H1 (cell line): ENCODE measurements at regions not wholly inside any gene's neighbourhood (a gene's known extent, or its start where the extent isn't known, plus 50 kb on each side); places are given as distances from the start of the nearest gene placed in this dataset.

Source experiments
- CTCF ChIA-PET: fragments of 300-600 bp; sonication (Branson Sonifier 250); formaldehyde crosslinking; loops from one replicate; lab custom pipeline; 2021; ENCODE audit not compliant: partially characterized antibody; lab: Charles Lee
- POLR2A ChIA-PET: fragments of 300-600 bp; sonication (Branson Sonifier 250); formaldehyde crosslinking; loops from one replicate; lab custom pipeline; 2021; ENCODE audit warnings: inconsistent platforms; ENCODE audit not compliant: partially characterized antibody; lab: Charles Lee
- DNase-seq, 2 experiments: peaks; one replicate each; pipeline versions ENCODE4 v3.0.0 to v3.0.0-alpha.2; 2010 to 2022; ENCODE audit warnings: low spot score in 2 of 2, low read depth in 1 of 2, mixed read lengths in 1 of 2
- FAIRE-seq: peaks from 2 replicates; lab custom pipeline; 2011; peaks lifted over from hg19 to GRCh38; lab: Jason Lieb, UNC
- H2AFZ ChIP-seq: 2 replicates; pipeline ENCODE4 v1.8.1; 2012; ENCODE audit warnings: low read length, inconsistent platforms
- H2AK5ac ChIP-seq: 2 replicates; pipeline ENCODE4 v1.6.1; 2013; ENCODE audit warnings: low read depth, low read length
- H2BK120ac ChIP-seq: replicated peaks from 2 replicates; pipeline ENCODE3; 2013; ENCODE audit warnings: low read depth, low read length, inconsistent platforms
- H2BK12ac ChIP-seq: 2 replicates; pipeline ENCODE4 v1.6.1; 2013; ENCODE audit warnings: low read depth, low read length
- H2BK15ac ChIP-seq: 2 replicates; pipeline ENCODE4 v1.6.1; 2013; ENCODE audit warnings: low read length
- H2BK20ac ChIP-seq: 2 replicates; pipeline ENCODE4 v1.6.1; 2013; ENCODE audit warnings: low read length
- H2BK5ac ChIP-seq: 2 replicates; pipeline ENCODE4 v1.6.1; 2013; ENCODE audit warnings: low read depth, low read length
- H3K14ac ChIP-seq: 2 replicates; pipeline ENCODE4 v1.6.1; 2013; ENCODE audit warnings: inconsistent platforms; ENCODE audit not compliant: insufficient read length
- H3K18ac ChIP-seq: 2 replicates; pipeline ENCODE4 v1.6.1; 2013; ENCODE audit warnings: low read length; ENCODE audit errors: extremely low read depth
- H3K23ac ChIP-seq: 2 replicates; pipeline ENCODE4 v1.6.1; 2013; ENCODE audit warnings: inconsistent platforms; ENCODE audit not compliant: insufficient read length
- H3K23me2 ChIP-seq: 2 replicates; pipeline ENCODE4 v1.6.1; 2013; ENCODE audit warnings: low read depth, low read length
- H3K27ac ChIP-seq: 2 replicates; pipeline ENCODE4 v1.6.1; 2011; ENCODE audit warnings: low read depth, low read length, inconsistent platforms
- H3K27me3 ChIP-seq, 4 experiments: replicated peaks in 1 of 4; 1 replicate in 1 of 4; 2 replicates in 3 of 4; pipeline versions ENCODE4 v1.6.1 to v1.8.1; 2011 to 2013; ENCODE audit warnings: low read length in 3 of 4, mild to moderate bottlenecking in 3 of 4, inconsistent platforms in 2 of 4, mixed read lengths in 2 of 4, moderate library complexity in 1 of 4; ENCODE audit not compliant: control insufficient read depth in 3 of 4, insufficient read depth in 3 of 4; ENCODE audit errors: extremely low read depth in 1 of 4
- H3K36me3 ChIP-seq, 4 experiments: 2 replicates each; pipeline versions ENCODE4 v1.6.1 to v1.8.1; 2011 to 2013; ENCODE audit warnings: mild to moderate bottlenecking in 4 of 4, low read length in 3 of 4, moderate library complexity in 2 of 4, control low read depth in 1 of 4, inconsistent platforms in 1 of 4; ENCODE audit not compliant: insufficient read depth in 4 of 4, control insufficient read depth in 2 of 4
- H3K4ac ChIP-seq: replicated peaks from 2 replicates; pipeline ENCODE3; 2013; ENCODE audit warnings: low read length, low read depth, mixed read lengths, inconsistent platforms; ENCODE audit not compliant: insufficient read length
- H3K4me1 ChIP-seq, 4 experiments: replicated peaks in 1 of 4; 1 replicate in 1 of 4; 2 replicates in 3 of 4; pipeline versions ENCODE4 v1.6.1 to v1.8.1; 2011 to 2013; ENCODE audit warnings: low read length in 3 of 4, inconsistent platforms in 2 of 4, mixed read lengths in 1 of 4; ENCODE audit not compliant: insufficient read depth in 4 of 4, control insufficient read depth in 3 of 4
- H3K4me2 ChIP-seq, 2 experiments: 2 replicates each; pipeline versions ENCODE4 v1.6.1 to v1.8.1; 2011 to 2013; ENCODE audit warnings: low read depth in 2 of 2, low read length in 2 of 2, control low read depth in 1 of 2, inconsistent platforms in 1 of 2, mild to moderate bottlenecking in 1 of 2; ENCODE audit not compliant: insufficient read depth in 1 of 2
- H3K4me3 ChIP-seq, 4 experiments: fragments of 200-600, 300-600 bp in 1 of 4; sonication (generic), shearing (Covaris generic), sonication (Bioruptor Twin) in 1 of 4; 2 replicates each; pipeline versions ENCODE4 v1.5.1 to v1.8.1; 2011 to 2016; ENCODE audit warnings: low read length in 4 of 4, low read depth in 3 of 4, control low read depth in 2 of 4, inconsistent platforms in 2 of 4, mild to moderate bottlenecking in 2 of 4, mixed read lengths in 1 of 4, moderate library complexity in 1 of 4; ENCODE audit not compliant: insufficient read depth in 2 of 4; ENCODE audit errors: extremely low read depth in 1 of 4
- H3K56ac ChIP-seq: replicated peaks from 2 replicates; pipeline ENCODE3; 2013; ENCODE audit warnings: low read depth, mild to moderate bottlenecking, mixed read lengths, low read length, inconsistent platforms; ENCODE audit not compliant: insufficient read length
- H3K79me1 ChIP-seq: 2 replicates; pipeline ENCODE4 v1.6.1; 2013; ENCODE audit warnings: low read depth, low read length, control low read depth
- H3K79me2 ChIP-seq, 2 experiments: 2 replicates each; pipeline versions ENCODE4 v1.6.1 to v1.8.1; 2012 to 2013; ENCODE audit warnings: low read length in 2 of 2, mild to moderate bottlenecking in 2 of 2, inconsistent platforms in 1 of 2; ENCODE audit not compliant: insufficient read depth in 2 of 2, control insufficient read depth in 1 of 2
- H3K9ac ChIP-seq, 4 experiments: replicated peaks in 1 of 4; 1 replicate in 1 of 4; 2 replicates in 3 of 4; pipeline versions ENCODE4 v1.6.1 to v1.8.1; 2011 to 2013; ENCODE audit warnings: low read depth in 3 of 4, low read length in 3 of 4, control low read depth in 2 of 4, mild to moderate bottlenecking in 2 of 4, moderate library complexity in 2 of 4, inconsistent platforms in 1 of 4; ENCODE audit errors: extremely low read depth in 1 of 4
- H3K9me3 ChIP-seq, 2 experiments: 2 replicates each; pipeline versions ENCODE4 v1.6.1 to v1.8.1; 2012 to 2013; ENCODE audit warnings: mild to moderate bottlenecking in 2 of 2, moderate library complexity in 2 of 2, control low read depth in 1 of 2, inconsistent platforms in 1 of 2, low read depth in 1 of 2, low read length in 1 of 2, mixed read lengths in 1 of 2; ENCODE audit not compliant: insufficient read depth in 2 of 2
- H4K20me1 ChIP-seq, 2 experiments: replicated peaks in 1 of 2; 2 replicates each; pipeline versions ENCODE3 to v1.8.1; 2011 to 2013; ENCODE audit warnings: inconsistent platforms in 2 of 2, low read length in 2 of 2, mild to moderate bottlenecking in 1 of 2; ENCODE audit not compliant: insufficient read depth in 2 of 2, control insufficient read depth in 1 of 2
- H4K5ac ChIP-seq: 2 replicates; pipeline ENCODE4 v1.6.1; 2013; ENCODE audit warnings: low read length, low read depth, mixed read lengths, inconsistent platforms; ENCODE audit not compliant: insufficient read length
- H4K8ac ChIP-seq: 2 replicates; pipeline ENCODE4 v1.8.0; 2013; ENCODE audit warnings: mild to moderate bottlenecking, moderate library complexity, low read length, inconsistent platforms; ENCODE audit not compliant: insufficient read depth; ENCODE audit errors: extremely low read depth
- H4K91ac ChIP-seq: replicated peaks from 2 replicates; pipeline ENCODE3; 2013; ENCODE audit warnings: low read length, mixed read lengths, inconsistent platforms; ENCODE audit not compliant: insufficient read length
- CHD1 ChIP-seq: IDR thresholded peaks from 2 replicates; pipeline ENCODE4 v1.6.1; 2012; ENCODE audit warnings: low read depth, low read length, improper control_type of control experiment
- E2F6 ChIP-seq: IDR thresholded peaks from 2 replicates; pipeline ENCODE4 v1.6.1; 2012; ENCODE audit warnings: inconsistent platforms
- GTF2F1 ChIP-seq: IDR thresholded peaks from 2 replicates; pipeline ENCODE4 v1.6.1; 2012; ENCODE audit warnings: low read depth, low read length, improper control_type of control experiment, borderline replicate concordance
- HDAC2 ChIP-seq, 2 experiments: fragments of 300-600 bp in 1 of 2; sonication (generic) in 1 of 2; IDR thresholded peaks; 2 replicates each; pipeline ENCODE4 v1.6.1; 2011 to 2012; ENCODE audit warnings: low read depth in 2 of 2, low read length in 2 of 2, mild to moderate bottlenecking in 2 of 2, moderate library complexity in 2 of 2, borderline replicate concordance in 1 of 2, inconsistent platforms in 1 of 2
- KDM5A ChIP-seq: fragments of 200-600 bp; IDR thresholded peaks from 2 replicates; pipeline ENCODE4 v1.7.1; 2012; ENCODE audit warnings: mild to moderate bottlenecking, low read length, inconsistent platforms, mixed read lengths
- POLR2AphosphoS5 ChIP-seq: IDR thresholded peaks from 2 replicates; pipeline ENCODE4 v1.6.1; 2011; ENCODE audit warnings: low read depth, low read length
- POU5F1 ChIP-seq: IDR thresholded peaks from 2 replicates; pipeline ENCODE4 v1.6.1; 2011; ENCODE audit warnings: low read depth, mild to moderate bottlenecking, low read length, moderate library complexity
- RFX5 ChIP-seq: IDR thresholded peaks from 2 replicates; pipeline ENCODE4 v1.6.1; 2011; ENCODE audit warnings: low read depth, low read length, improper control_type of control experiment, borderline replicate concordance
- SIX5 ChIP-seq: IDR thresholded peaks from 2 replicates; pipeline ENCODE4 v1.6.1; 2011; ENCODE audit warnings: mild to moderate bottlenecking, low read depth, low read length
- SRF ChIP-seq: IDR thresholded peaks from 2 replicates; pipeline ENCODE4 v1.6.1; 2011; ENCODE audit warnings: mild to moderate bottlenecking, low read depth, low read length, moderate library complexity
- TEAD4 ChIP-seq: IDR thresholded peaks from 2 replicates; pipeline ENCODE4 v1.6.1; 2012; ENCODE audit warnings: low read depth, low read length, inconsistent platforms, mixed read lengths
- YY1 ChIP-seq: IDR thresholded peaks from 2 replicates; pipeline ENCODE4 v1.6.1; 2011; ENCODE audit warnings: low read depth, mild to moderate bottlenecking, low read length
- WGBS, 2 experiments: shearing (Covaris generic) in 1 of 2; methylation state at CpG; one replicate each; pipeline versions ENCODE4 v1.1.6 to v1.1.7; 2013 to 2015; ENCODE audit warnings: low lambda C conversion rate in 2 of 2, mixed read lengths in 2 of 2, inconsistent platforms in 1 of 2, low coverage in 1 of 2, missing lambda C conversion rate in 1 of 2; ENCODE audit not compliant: insufficient replicate concordance in 2 of 2, insufficient coverage in 1 of 2, insufficient read length in 1 of 2; ENCODE audit errors: extremely low coverage in 1 of 2, missing lambda C conversion rate in 1 of 2; 5-methylcytosine and 5-hydroxymethylcytosine counted together
- TF ChIP-seq, protein P1 (sequence below): IDR thresholded peaks from 2 replicates; pipeline ENCODE4 v1.6.1; 2012; ENCODE audit warnings: inconsistent platforms

GRCh38 chrX:88424541-88424940 is 322.5 kb upstream of the CPXCR1 start:
- H2BK15ac ChIP-seq, result no peak overlapping the region
- H2AFZ ChIP-seq, result no peak overlapping the region
- H3K23ac ChIP-seq, result no peak overlapping the region
- FAIRE-seq (no peak), DNase-seq (no peak)
- no peak overlapping the region for H2BK120ac ChIP-seq
- no peak overlapping the region for H2AK5ac ChIP-seq
- no peak overlapping the region for H3K56ac ChIP-seq
- no peaks in the 10 kb centered on the region for H3K27me3 ChIP-seq
- H2BK5ac ChIP-seq, result no peak overlapping the region
- no peaks in the 10 kb centered on the region for H3K4me1 ChIP-seq
- H3K27ac ChIP-seq, result no peak overlapping the region
- H3K18ac ChIP-seq, result no peak overlapping the region
- no peaks in the 10 kb centered on the region for H3K36me3 ChIP-seq
- H3K14ac ChIP-seq, result no peak overlapping the region
- no peak overlapping the region for H4K91ac ChIP-seq
- no peak overlapping the region for H3K4ac ChIP-seq
- WGBS, 2 experiments, result 100% methylated on average over 2 of the region's 4 CpGs; no CpG with 5 or more reads in 1 of the 2 experiments
- no peak overlapping the region for H4K8ac ChIP-seq
- TF ChIP-seq POU5F1 (no peak), SIX5 (no peak), KDM5A (no peak), GTF2F1 (no peak), YY1 (no peak), E2F6 (no peak), CHD1 (no peak), POLR2AphosphoS5 (no peak), TEAD4 (no peak), RFX5 (no peak), HDAC2 (IDR thresholded peaks at IDR 0.05; ENCODE audit: borderline replicate concordance in 1 of 2, low read depth in 2 of 2, low read length in 2 of 2) (no peak), SRF (no peak)
- TF ChIP-seq, protein P1, sequence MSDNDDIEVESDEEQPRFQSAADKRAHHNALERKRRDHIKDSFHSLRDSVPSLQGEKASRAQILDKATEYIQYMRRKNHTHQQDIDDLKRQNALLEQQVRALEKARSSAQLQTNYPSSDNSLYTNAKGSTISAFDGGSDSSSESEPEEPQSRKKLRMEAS, result no peak
- no peak overlapping the region for H3K9ac ChIP-seq
- no peaks in the 10 kb centered on the region for H3K9me3 ChIP-seq
- H3K79me1 ChIP-seq, result no peaks in the 10 kb centered on the region
- H4K5ac ChIP-seq, result no peak overlapping the region
- H3K23me2 ChIP-seq, result no peaks in the 10 kb centered on the region
- CTCF ChIA-PET, result no interaction called here
- no peaks in the 10 kb centered on the region for H4K20me1 ChIP-seq
- POLR2A ChIA-PET, result no interaction called here
- no peak overlapping the region for H2BK12ac ChIP-seq
- H3K79me2 ChIP-seq, result no peaks in the 10 kb centered on the region
- H2BK20ac ChIP-seq, result no peak overlapping the region
- no peak overlapping the region for H3K4me2 ChIP-seq
- H3K4me3 ChIP-seq, result no peak overlapping the region
